SK-N-SH (cell line): ENCODE measurements at regions not wholly inside any gene's neighbourhood (a gene's known extent, or its start where the extent isn't known, plus 50 kb on each side); places are given as distances from the start of the nearest gene placed in this dataset.

Experiments used
- CTCF ChIA-PET: fragments of 300-600, 350-600 bp; formaldehyde crosslinking; extraction: SDS; loops from one replicate; lab custom pipeline; 2021; lab: Yijun Ruan, JAX
- POLR2A ChIA-PET: fragments of 350-600 bp; sonication (Branson Sonifier 250); formaldehyde crosslinking; extraction: SDS; loops from one replicate; lab custom pipeline; 2020; ENCODE audit warnings: antibody characterized with exemption, inconsistent platforms; lab: Yijun Ruan, JAX
- DNase-seq: peaks from one replicate; pipeline ENCODE4 v3.0.0; 2012
- H2AFZ ChIP-seq: fragments of 200-600 bp; sonication (generic); 2 replicates; pipeline ENCODE4 v1.8.1; 2016; ENCODE audit warnings: antibody characterized with exemption, mild to moderate bottlenecking, low read depth
- H3F3A ChIP-seq: fragments of 200-600 bp; sonication (generic); replicated peaks from 2 replicates; pipeline ENCODE3; 2016; ENCODE audit warnings: antibody characterized with exemption, mild to moderate bottlenecking; ENCODE audit not compliant: insufficient read depth
- H3K27ac ChIP-seq, 2 experiments: fragments of 200-500 bp in 1 of 2; fragments of 200-600 bp in 1 of 2; sonication (Bioruptor generic) in 1 of 2; sonication (generic), shearing (Covaris generic) in 1 of 2; 2 replicates each; pipeline versions ENCODE4 v1.5.1 to v1.6.1; 2014 to 2016; ENCODE audit warnings: low read depth in 2 of 2, inconsistent platforms in 1 of 2, low read length in 1 of 2, mild to moderate bottlenecking in 1 of 2, mixed read lengths in 1 of 2
- H3K27me3 ChIP-seq: fragments of 200-600 bp; sonication (generic), shearing (Covaris generic); 2 replicates; pipeline ENCODE4 v1.6.1; 2016; ENCODE audit warnings: mixed run types; ENCODE audit not compliant: insufficient read depth
- H3K36me3 ChIP-seq, 2 experiments: fragments of 200-500 bp in 1 of 2; fragments of 200-600 bp in 1 of 2; sonication (Bioruptor generic) in 1 of 2; sonication (generic) in 1 of 2; replicated peaks in 1 of 2; 2 replicates each; pipeline versions ENCODE3 to v1.5.1; 2014 to 2016; ENCODE audit warnings: low read length in 1 of 2, mild to moderate bottlenecking in 1 of 2; ENCODE audit not compliant: insufficient read depth in 2 of 2, control insufficient read depth in 1 of 2
- H3K4me1 ChIP-seq, 2 experiments: fragments of 200-500 bp in 1 of 2; fragments of 200-600 bp in 1 of 2; sonication (Bioruptor generic) in 1 of 2; sonication (generic), shearing (Covaris generic) in 1 of 2; 2 replicates each; pipeline versions ENCODE4 v1.5.1 to v1.6.1; 2014 to 2016; ENCODE audit warnings: low read depth in 1 of 2, low read length in 1 of 2, mixed run types in 1 of 2; ENCODE audit not compliant: insufficient read depth in 2 of 2, control insufficient read depth in 1 of 2
- H3K4me2 ChIP-seq: fragments of 200-600 bp; sonication (generic), shearing (Covaris generic); 2 replicates; pipeline ENCODE4 v1.6.1; 2017; ENCODE audit warnings: mixed run types
- H3K4me3 ChIP-seq, 2 experiments: fragments of 200-500 bp in 1 of 2; fragments of 200-600 bp in 1 of 2; sonication (Bioruptor generic) in 1 of 2; sonication (generic), shearing (Covaris generic) in 1 of 2; 2 replicates each; pipeline versions ENCODE4 v1.5.1 to v1.8.1; 2014 to 2016; ENCODE audit warnings: low read depth in 2 of 2, inconsistent platforms in 1 of 2, low read length in 1 of 2, mild to moderate bottlenecking in 1 of 2, mixed read lengths in 1 of 2, moderate library complexity in 1 of 2
- H3K79me2 ChIP-seq: fragments of 200-600 bp; sonication (generic); 2 replicates; pipeline ENCODE4 v1.8.1; 2017; ENCODE audit warnings: mild to moderate bottlenecking; ENCODE audit not compliant: insufficient read depth
- H3K9ac ChIP-seq: fragments of 200-600 bp; sonication (generic); 2 replicates; pipeline ENCODE4 v1.6.1; 2017; ENCODE audit warnings: mixed run types
- H3K9me2 ChIP-seq: fragments of 200-600 bp; sonication (generic); 2 replicates; pipeline ENCODE4 v1.6.1; 2017; ENCODE audit warnings: mixed run types
- H3K9me3 ChIP-seq: fragments of 200-600 bp; sonication (generic); 2 replicates; pipeline ENCODE4 v1.6.1; 2017; ENCODE audit warnings: mixed run types, mild to moderate bottlenecking, moderate library complexity
- H4K20me1 ChIP-seq: fragments of 200-600 bp; sonication (generic); 2 replicates; pipeline ENCODE4 v1.6.1; 2017; ENCODE audit warnings: mild to moderate bottlenecking, mixed run types; ENCODE audit not compliant: insufficient read depth
- CHD2 ChIP-seq: fragments of 150-350 bp; IDR thresholded peaks from 2 replicates; pipeline ENCODE4 v1.6.1; 2018; ENCODE audit warnings: low read length; ENCODE audit not compliant: partially characterized antibody
- CTCF ChIP-seq: fragments of 200-600 bp; sonication (generic); IDR thresholded peaks from 2 replicates; pipeline ENCODE4 v1.6.1; 2017; ENCODE audit warnings: antibody characterized with exemption, mild to moderate bottlenecking, moderate library complexity
- ELF1 ChIP-seq: IDR thresholded peaks from 2 replicates; pipeline ENCODE4 v1.4.0; 2012
- EZH2phosphoT487 ChIP-seq: fragments of 200-600 bp; sonication (generic); IDR thresholded peaks from 2 replicates; pipeline ENCODE4 v1.6.1; 2017; ENCODE audit warnings: low read depth, mixed run types, mild to moderate bottlenecking, antibody characterized with exemption, moderate library complexity, borderline replicate concordance
- FOXJ3 ChIP-seq: sonication (generic); formaldehyde crosslinking; IDR thresholded peaks from 2 replicates; pipeline ENCODE4 v1.5.1; 2020; ENCODE audit warnings: mild to moderate bottlenecking, missing genetic modification reagents
- GABPA ChIP-seq: IDR thresholded peaks from 2 replicates; pipeline ENCODE4 v1.4.0; 2012; ENCODE audit warnings: low read depth, mild to moderate bottlenecking
- GATA2 ChIP-seq: sonication (generic); formaldehyde crosslinking; IDR thresholded peaks from 2 replicates; pipeline ENCODE4 v1.5.0; 2020; ENCODE audit warnings: mild to moderate bottlenecking, missing genetic modification reagents
- MXI1 ChIP-seq: IDR thresholded peaks from 2 replicates; pipeline ENCODE4 v1.6.1; 2012; ENCODE audit warnings: mild to moderate bottlenecking, low read depth, low read length, improper control_type of control experiment
- NFIC ChIP-seq: IDR thresholded peaks from 2 replicates; pipeline ENCODE4 v1.4.0; 2012; ENCODE audit warnings: borderline replicate concordance
- RXRA ChIP-seq: IDR thresholded peaks from 2 replicates; pipeline ENCODE4 v1.4.0; 2012; ENCODE audit warnings: low read depth, mild to moderate bottlenecking, borderline replicate concordance
- TEAD4 ChIP-seq: IDR thresholded peaks from 2 replicates; pipeline ENCODE4 v1.4.0; 2012; ENCODE audit warnings: mild to moderate bottlenecking, borderline replicate concordance; ENCODE audit not compliant: insufficient read depth
- YY1 ChIP-seq: IDR thresholded peaks from 2 replicates; pipeline ENCODE4 v1.4.0; 2012; ENCODE audit warnings: low read depth, mild to moderate bottlenecking
- WGBS: methylation state at CpG from one replicate; pipeline ENCODE4 v1.1.6; 2017; ENCODE audit warnings: low lambda C conversion rate; 5-methylcytosine and 5-hydroxymethylcytosine counted together
- TF ChIP-seq, protein P1 (sequence below): IDR thresholded peaks from 2 replicates; pipeline ENCODE4 v1.6.1; 2012; ENCODE audit warnings: mild to moderate bottlenecking, low read depth, low read length, moderate library complexity
- TF ChIP-seq, protein P2 (sequence below): IDR thresholded peaks from 2 replicates; pipeline ENCODE4 v1.4.0; 2012; ENCODE audit warnings: low read depth, borderline replicate concordance
- TF ChIP-seq, protein P3 (sequence below): IDR thresholded peaks from 2 replicates; pipeline ENCODE4 v1.4.0; 2012; ENCODE audit warnings: low read depth
- TF ChIP-seq, protein P4 (sequence below): IDR thresholded peaks from 2 replicates; pipeline ENCODE4; 2012
- TF ChIP-seq, protein P5 (sequence below): fragments of 150-350 bp; IDR thresholded peaks from 2 replicates; pipeline ENCODE4 v1.6.1; 2016; ENCODE audit warnings: mild to moderate bottlenecking, low read depth, low read length

DNA sequence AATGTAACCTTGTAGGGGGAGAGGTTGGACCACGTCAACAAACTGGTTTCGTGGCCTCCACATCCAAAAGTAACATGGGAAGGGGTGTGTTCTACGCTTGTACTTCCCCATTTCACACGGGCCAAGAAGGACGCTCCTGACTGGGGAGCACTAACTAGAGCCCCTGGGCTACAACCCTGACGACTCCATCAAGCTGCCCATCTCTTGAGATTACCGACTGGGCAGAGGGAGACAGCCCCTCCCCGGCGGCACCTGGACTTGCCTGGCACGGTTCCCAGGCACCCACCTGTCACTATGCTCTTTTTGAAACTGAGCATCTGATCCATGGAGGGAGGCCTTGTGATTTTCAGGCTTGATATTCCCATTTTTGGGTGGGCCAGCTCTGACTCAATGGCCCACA is 68.5 kb downstream of the SHANK2 start:
- no peaks in the 10 kb centered on the region for H4K20me1 ChIP-seq
- H3K79me2 ChIP-seq, result no peaks in the 10 kb centered on the region
- H3K9me3 ChIP-seq, result no peaks in the 10 kb centered on the region
- no peak overlapping the region for H3K27ac ChIP-seq
- no peak overlapping the region for H3K9ac ChIP-seq
- TF ChIP-seq GABPA (no peak), ELF1 (no peak), CHD2 (no peak), RXRA (no peak), EZH2phosphoT487 (no peak), TEAD4 (no peak), NFIC (no peak), FOXJ3 (CRISPR knock-in tag) (no peak), YY1 (no peak), GATA2 (CRISPR knock-in tag) (no peak), MXI1 (no peak), CTCF (no peak)
- TF ChIP-seq, protein P1, sequence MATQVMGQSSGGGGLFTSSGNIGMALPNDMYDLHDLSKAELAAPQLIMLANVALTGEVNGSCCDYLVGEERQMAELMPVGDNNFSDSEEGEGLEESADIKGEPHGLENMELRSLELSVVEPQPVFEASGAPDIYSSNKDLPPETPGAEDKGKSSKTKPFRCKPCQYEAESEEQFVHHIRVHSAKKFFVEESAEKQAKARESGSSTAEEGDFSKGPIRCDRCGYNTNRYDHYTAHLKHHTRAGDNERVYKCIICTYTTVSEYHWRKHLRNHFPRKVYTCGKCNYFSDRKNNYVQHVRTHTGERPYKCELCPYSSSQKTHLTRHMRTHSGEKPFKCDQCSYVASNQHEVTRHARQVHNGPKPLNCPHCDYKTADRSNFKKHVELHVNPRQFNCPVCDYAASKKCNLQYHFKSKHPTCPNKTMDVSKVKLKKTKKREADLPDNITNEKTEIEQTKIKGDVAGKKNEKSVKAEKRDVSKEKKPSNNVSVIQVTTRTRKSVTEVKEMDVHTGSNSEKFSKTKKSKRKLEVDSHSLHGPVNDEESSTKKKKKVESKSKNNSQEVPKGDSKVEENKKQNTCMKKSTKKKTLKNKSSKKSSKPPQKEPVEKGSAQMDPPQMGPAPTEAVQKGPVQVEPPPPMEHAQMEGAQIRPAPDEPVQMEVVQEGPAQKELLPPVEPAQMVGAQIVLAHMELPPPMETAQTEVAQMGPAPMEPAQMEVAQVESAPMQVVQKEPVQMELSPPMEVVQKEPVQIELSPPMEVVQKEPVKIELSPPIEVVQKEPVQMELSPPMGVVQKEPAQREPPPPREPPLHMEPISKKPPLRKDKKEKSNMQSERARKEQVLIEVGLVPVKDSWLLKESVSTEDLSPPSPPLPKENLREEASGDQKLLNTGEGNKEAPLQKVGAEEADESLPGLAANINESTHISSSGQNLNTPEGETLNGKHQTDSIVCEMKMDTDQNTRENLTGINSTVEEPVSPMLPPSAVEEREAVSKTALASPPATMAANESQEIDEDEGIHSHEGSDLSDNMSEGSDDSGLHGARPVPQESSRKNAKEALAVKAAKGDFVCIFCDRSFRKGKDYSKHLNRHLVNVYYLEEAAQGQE, result no peak
- TF ChIP-seq, protein P2, sequence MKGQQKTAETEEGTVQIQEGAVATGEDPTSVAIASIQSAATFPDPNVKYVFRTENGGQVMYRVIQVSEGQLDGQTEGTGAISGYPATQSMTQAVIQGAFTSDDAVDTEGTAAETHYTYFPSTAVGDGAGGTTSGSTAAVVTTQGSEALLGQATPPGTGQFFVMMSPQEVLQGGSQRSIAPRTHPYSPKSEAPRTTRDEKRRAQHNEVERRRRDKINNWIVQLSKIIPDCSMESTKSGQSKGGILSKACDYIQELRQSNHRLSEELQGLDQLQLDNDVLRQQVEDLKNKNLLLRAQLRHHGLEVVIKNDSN, result no peak
- TF ChIP-seq, protein P3, sequence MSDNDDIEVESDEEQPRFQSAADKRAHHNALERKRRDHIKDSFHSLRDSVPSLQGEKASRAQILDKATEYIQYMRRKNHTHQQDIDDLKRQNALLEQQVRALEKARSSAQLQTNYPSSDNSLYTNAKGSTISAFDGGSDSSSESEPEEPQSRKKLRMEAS, result no peak
- TF ChIP-seq, protein P4, sequence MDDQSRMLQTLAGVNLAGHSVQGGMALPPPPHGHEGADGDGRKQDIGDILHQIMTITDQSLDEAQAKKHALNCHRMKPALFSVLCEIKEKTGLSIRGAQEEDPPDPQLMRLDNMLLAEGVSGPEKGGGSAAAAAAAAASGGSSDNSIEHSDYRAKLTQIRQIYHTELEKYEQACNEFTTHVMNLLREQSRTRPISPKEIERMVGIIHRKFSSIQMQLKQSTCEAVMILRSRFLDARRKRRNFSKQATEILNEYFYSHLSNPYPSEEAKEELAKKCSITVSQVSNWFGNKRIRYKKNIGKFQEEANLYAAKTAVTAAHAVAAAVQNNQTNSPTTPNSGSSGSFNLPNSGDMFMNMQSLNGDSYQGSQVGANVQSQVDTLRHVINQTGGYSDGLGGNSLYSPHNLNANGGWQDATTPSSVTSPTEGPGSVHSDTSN, result no peak
- TF ChIP-seq, protein P5, sequence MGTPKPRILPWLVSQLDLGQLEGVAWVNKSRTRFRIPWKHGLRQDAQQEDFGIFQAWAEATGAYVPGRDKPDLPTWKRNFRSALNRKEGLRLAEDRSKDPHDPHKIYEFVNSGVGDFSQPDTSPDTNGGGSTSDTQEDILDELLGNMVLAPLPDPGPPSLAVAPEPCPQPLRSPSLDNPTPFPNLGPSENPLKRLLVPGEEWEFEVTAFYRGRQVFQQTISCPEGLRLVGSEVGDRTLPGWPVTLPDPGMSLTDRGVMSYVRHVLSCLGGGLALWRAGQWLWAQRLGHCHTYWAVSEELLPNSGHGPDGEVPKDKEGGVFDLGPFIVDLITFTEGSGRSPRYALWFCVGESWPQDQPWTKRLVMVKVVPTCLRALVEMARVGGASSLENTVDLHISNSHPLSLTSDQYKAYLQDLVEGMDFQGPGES, result no peak
- TF ChIP-seq, all 33 proteins: peak for 0
- no peaks in the 10 kb centered on the region for H3K9me2 ChIP-seq
- no peak overlapping the region for H2AFZ ChIP-seq
- 40% methylated on average over 8 of the region's 10 CpGs for WGBS
- DNase-seq, result no peak
- CTCF ChIA-PET, result interaction anchor here (0.9 kb wide), 1 partner anchor 67 kb away, joined by 3 read pairs; no protein-coding TSS in a partner anchor
- no peaks in the 10 kb centered on the region for H3K27me3 ChIP-seq
- no peaks in the 10 kb centered on the region for H3K4me1 ChIP-seq
- H3K36me3 ChIP-seq, result no peaks in the 10 kb centered on the region
- POLR2A ChIA-PET, result no interaction called here
- H3K4me2 ChIP-seq, result no peak overlapping the region
- no peak overlapping the region for H3K4me3 ChIP-seq
- no peaks in the 10 kb centered on the region for H3F3A ChIP-seq
